Aorta (tissue), 5 donors: ENCODE measurements at regions not wholly inside any gene's neighbourhood (a gene's known extent, or its start where the extent isn't known, plus 50 kb on each side); places are given as distances from the start of the nearest gene placed in this dataset.

Source experiments
- ATAC-seq: fragments of 200-7000 bp; cut with Tn5 transposase; one replicate; pipeline ENCODE4 v1.9.1; 2022; ENCODE audit warnings: moderate library complexity; ENCODE audit not compliant: low FRiP score
- DNase-seq, 2 donors: peaks; one replicate each; pipeline ENCODE4 v3.0.0-alpha.2; 2020
- H3K27ac ChIP-seq, 2 donors: one replicate each; pipeline ENCODE4 v1.5.1; 2013; ENCODE audit warnings: low read length in 2 of 2, mild to moderate bottlenecking in 2 of 2, moderate library complexity in 2 of 2, control low read depth in 1 of 2, inconsistent platforms in 1 of 2, low read depth in 1 of 2
- H3K27me3 ChIP-seq, 2 donors: one replicate each; pipeline ENCODE4 v1.6.1; 2013; ENCODE audit warnings: control low read depth in 1 of 2, low read length in 1 of 2, mild to moderate bottlenecking in 1 of 2, moderate library complexity in 1 of 2; ENCODE audit not compliant: insufficient read depth in 2 of 2, control insufficient read depth in 1 of 2
- H3K36me3 ChIP-seq, 2 donors: one replicate each; pipeline ENCODE4 v1.6.1; 2013; ENCODE audit warnings: control low read depth in 1 of 2, low read length in 1 of 2, mild to moderate bottlenecking in 1 of 2; ENCODE audit not compliant: insufficient read depth in 2 of 2, control insufficient read depth in 1 of 2
- H3K4me1 ChIP-seq, 2 donors: one replicate each; pipeline ENCODE4 v1.6.1; 2013; ENCODE audit warnings: low read length in 2 of 2, control low read depth in 1 of 2, mild to moderate bottlenecking in 1 of 2, moderate library complexity in 1 of 2; ENCODE audit not compliant: insufficient read depth in 2 of 2, control insufficient read depth in 1 of 2
- H3K4me3 ChIP-seq, 2 donors: one replicate each; pipeline ENCODE4 v1.5.1; 2013; ENCODE audit warnings: low read length in 2 of 2, control low read depth in 1 of 2, mild to moderate bottlenecking in 1 of 2
- H3K9me3 ChIP-seq: one replicate; pipeline ENCODE4 v1.6.1; 2013; ENCODE audit warnings: mild to moderate bottlenecking, low read length; ENCODE audit not compliant: control insufficient read depth
- WGBS, 2 donors: extraction: QIAGEN DNeasy Blood & Tissue Kit; methylation state at CpG; one replicate each; pipeline ENCODE4 v1.1.7; 2013; 5-methylcytosine and 5-hydroxymethylcytosine counted together
- intact Hi-C, 2 donors: fragments of 100-400 bp; cut with DNase I; formaldehyde crosslinking; loops; one replicate each; pipeline versions ENCODE4 v1.14.2 to v1.15.0; 2022
- donor health status: healthy with polysubstance abuse.
- donor health status: Bipolar disorder and iron deficiency.
- donor health status: DM: no; HTN: no; CAD: no.
- donor health status: DM: no; HTN: no; CAD: no.
- donor health status: DM: yes; HTN: yes; CAD: no.

- no peaks in the 10 kb centered on the region for H3K27me3 ChIP-seq
- H3K4me1 ChIP-seq = no peaks in the 10 kb centered on the region
- 83 to 85% methylated on average over 4 of the region's 4 CpGs for WGBS, 2 donors
- H3K27ac ChIP-seq = no peak overlapping the region
- DNase-seq (no peak), ATAC-seq (no peak)
- intact Hi-C loops = no loop called here
- no peaks in the 10 kb centered on the region for H3K36me3 ChIP-seq
- H3K9me3 ChIP-seq = no peaks in the 10 kb centered on the region
- H3K4me3 ChIP-seq = no peak overlapping the region
These were observed 443.4 kb upstream of the ANKRD30A start for GRCh38 chr10:36681751-36682632.

GRCh38 chr10:36679554-36679953 lies 445.8 kb upstream of the ANKRD30A start:
- Histone ChIP-seq H3K36me3 (no peaks in the 10 kb centered on the region), H3K27me3 (no peaks in the 10 kb centered on the region), H3K9me3 (no peaks in the 10 kb centered on the region), H3K4me3 (no peak overlapping the region), H3K4me1 (no peaks in the 10 kb centered on the region), H3K27ac (no peak overlapping the region)
- DNase-seq = peak in 1 of 2 donors; percentile 70
- peak; percentile 41 for ATAC-seq
- 34 to 36% methylated on average over 9 of the region's 9 CpGs for WGBS, 2 donors
- intact Hi-C loops = no loop called here

- Histone ChIP-seq H3K27me3 (no peaks in the 10 kb centered on the region), H3K36me3 (no peaks in the 10 kb centered on the region), H3K27ac (no peak overlapping the region), H3K4me1 (no peaks in the 10 kb centered on the region), H3K4me3 (no peak overlapping the region), H3K9me3 (no peaks in the 10 kb centered on the region)
- intact Hi-C loops = no loop called here
- DNase-seq (no peak), ATAC-seq (no peak)
- WGBS, 2 donors = 86 to 96% methylated on average over 2 of the region's 2 CpGs
These were observed 448.0 kb upstream of the ANKRD30A start for GRCh38 chr10:36677431-36677768.

- intact Hi-C loops = no loop called here
- H3K27ac ChIP-seq = no peak overlapping the region
- DNase-seq (no peak), ATAC-seq (no peak)
- no peaks in the 10 kb centered on the region for H3K9me3 ChIP-seq
- H3K4me1 ChIP-seq = no peaks in the 10 kb centered on the region
- 85 to 91% methylated on average over 6 of the region's 6 CpGs for WGBS, 2 donors
- no peaks in the 10 kb centered on the region for H3K36me3 ChIP-seq
- H3K27me3 ChIP-seq = no peaks in the 10 kb centered on the region
- H3K4me3 ChIP-seq = no peak overlapping the region
These were observed 448.5 kb upstream of the ANKRD30A start for GRCh38 chr10:36676756-36677430.

GRCh38 chr10:36676321-36676720 lies 449.1 kb upstream of the ANKRD30A start:
- H3K4me1 ChIP-seq = no peaks in the 10 kb centered on the region
- no peaks in the 10 kb centered on the region for H3K9me3 ChIP-seq
- ATAC-seq (no peak), DNase-seq (no peak)
- intact Hi-C loops = no loop called here
- no peak overlapping the region for H3K4me3 ChIP-seq
- no peaks in the 10 kb centered on the region for H3K27me3 ChIP-seq
- no peaks in the 10 kb centered on the region for H3K36me3 ChIP-seq
- WGBS, 2 donors = 58 to 65% methylated on average over 1 of the region's 1 CpG
- no peak overlapping the region for H3K27ac ChIP-seq

GRCh38 chr10:36675458-36675880 lies 449.9 kb upstream of the ANKRD30A start:
- DNase-seq (peak; percentile 57 to 62), ATAC-seq (no peak)
- intact Hi-C loops = no loop called here
- H3K36me3 ChIP-seq = no peaks in the 10 kb centered on the region
- H3K4me3 ChIP-seq = no peak overlapping the region
- no peaks in the 10 kb centered on the region for H3K9me3 ChIP-seq
- H3K27ac ChIP-seq = no peak overlapping the region
- peaks cover 0 to 3% of the 10 kb centered on the region in 2 donors for H3K4me1 ChIP-seq
- 16 to 19% methylated on average over 4 of the region's 4 CpGs for WGBS, 2 donors
- H3K27me3 ChIP-seq = no peaks in the 10 kb centered on the region

- ATAC-seq (no peak), DNase-seq (no peak)
- WGBS, 2 donors = 25 to 29% methylated on average over 8 of the region's 8 CpGs
- intact Hi-C loops = no loop called here
- Histone ChIP-seq H3K36me3 (no peaks in the 10 kb centered on the region), H3K4me3 (no peak overlapping the region), H3K27me3 (no peaks in the 10 kb centered on the region), H3K4me1 (peaks cover 0 to 5% of the 10 kb centered on the region in 2 donors), H3K27ac (no peak overlapping the region), H3K9me3 (no peaks in the 10 kb centered on the region)
These were observed 453.8 kb upstream of the ANKRD30A start for GRCh38 chr10:36671607-36672006.

GRCh38 chr10:36670621-36671402 lies 454.6 kb upstream of the ANKRD30A start:
- ATAC-seq (no peak), DNase-seq (no peak)
- Histone ChIP-seq H3K9me3 (no peaks in the 10 kb centered on the region), H3K4me1 (peaks cover 0 to 5% of the 10 kb centered on the region in 2 donors), H3K36me3 (no peaks in the 10 kb centered on the region), H3K27ac (no peak overlapping the region), H3K27me3 (no peaks in the 10 kb centered on the region), H3K4me3 (no peak overlapping the region)
- WGBS, 2 donors = 38% methylated on average over 4 of the region's 4 CpGs
- intact Hi-C loops = no loop called here
